GM18909 (cell line): ENCODE measurements at regions not wholly inside any gene's neighbourhood (a gene's known extent, or its start where the extent isn't known, plus 50 kb on each side); places are given as distances from the start of the nearest gene placed in this dataset.
"Not testable (repeated sequence)": the region's sequence is repeated elsewhere in the genome, so short reads cannot be mapped to it uniquely, and the experiment has no call there.

Source experiments
- ATAC-seq: cut with Tn5 transposase; IDR thresholded peaks from one replicate; pipeline ENCODE4 v1.9.1; 2021; ENCODE audit warnings: mild to moderate bottlenecking; ENCODE audit not compliant: unreplicated experiment, poor library complexity

- no peak for ATAC-seq
These were observed 218.2 kb upstream of the NUDT12 start for GRCh38 chr5:103780794-103781193.

- ATAC-seq: no peak
These were observed 212.1 kb upstream of the NUDT12 start for GRCh38 chr5:103774721-103775120.

GRCh38 chr5:103772248-103772647, 209.7 kb upstream of the NUDT12 start:
- no peak for ATAC-seq

- ATAC-seq: no peak
These were observed 201.8 kb upstream of the NUDT12 start for GRCh38 chr5:103764403-103764802.

GRCh38 chr5:103758996-103759395, 196.4 kb upstream of the NUDT12 start:
- ATAC-seq: no peak

GRCh38 chr5:103755974-103756373, 193.4 kb upstream of the NUDT12 start:
- no peak for ATAC-seq

GRCh38 chr5:103745353-103746065, 182.9 kb upstream of the NUDT12 start:
- ATAC-seq: no peak

- ATAC-seq: no peak
These were observed 181.6 kb upstream of the NUDT12 start for GRCh38 chr5:103744159-103744558.

GRCh38 chr5:103743421-103743820, 180.8 kb upstream of the NUDT12 start:
- no peak for ATAC-seq

- no peak for ATAC-seq
These were observed 179.4 kb upstream of the NUDT12 start for GRCh38 chr5:103741984-103742383.

- ATAC-seq: not testable (repeated sequence)
These were observed 173.8 kb upstream of the NUDT12 start for GRCh38 chr5:103736343-103736742.

- ATAC-seq: no peak
These were observed 161.7 kb upstream of the NUDT12 start for GRCh38 chr5:103724271-103724670.

- ATAC-seq: no peak
These were observed 158.6 kb upstream of the NUDT12 start for GRCh38 chr5:103721183-103721582.

- no peak for ATAC-seq
These were observed 155.5 kb upstream of the NUDT12 start for GRCh38 chr5:103718108-103718507.

- no peak for ATAC-seq
These were observed 146.0 kb upstream of the NUDT12 start for GRCh38 chr5:103708601-103709000.

- ATAC-seq: no peak
These were observed 144.5 kb upstream of the NUDT12 start for GRCh38 chr5:103706939-103707682.

GRCh38 chr5:103703617-103704016, 141.0 kb upstream of the NUDT12 start:
- no peak for ATAC-seq

- ATAC-seq: no peak
These were observed 130.9 kb upstream of the NUDT12 start for GRCh38 chr5:103693517-103693916.

GRCh38 chr5:103690676-103691075, 128.1 kb upstream of the NUDT12 start:
- ATAC-seq: no peak

GRCh38 chr5:103679873-103680272, 117.3 kb upstream of the NUDT12 start:
- no peak for ATAC-seq

- ATAC-seq: not testable (repeated sequence)
These were observed 113.6 kb upstream of the NUDT12 start for GRCh38 chr5:103676198-103676597.

GRCh38 chr5:103674739-103675138, 112.2 kb upstream of the NUDT12 start:
- no peak for ATAC-seq
